CD4-positive, alpha-beta T cell treated with Interleukin-1 beta for 1 hour (primary cell): ENCODE measurements at regions not wholly inside any gene's neighbourhood (a gene's known extent, or its start where the extent isn't known, plus 50 kb on each side); places are given as distances from the start of the nearest gene placed in this dataset.
A peak's percentile ranks its signal among the peaks of the same experiment; 100 is the strongest.
"Not testable (repeated sequence)": the region's sequence is repeated elsewhere in the genome, so short reads cannot be mapped to it uniquely, and the experiment has no call there.

Experiments
- DNase-seq, 2 donors: peaks; one replicate each; pipeline ENCODE4 v3.0.0-alpha.2; 2020 to 2022

DNA sequence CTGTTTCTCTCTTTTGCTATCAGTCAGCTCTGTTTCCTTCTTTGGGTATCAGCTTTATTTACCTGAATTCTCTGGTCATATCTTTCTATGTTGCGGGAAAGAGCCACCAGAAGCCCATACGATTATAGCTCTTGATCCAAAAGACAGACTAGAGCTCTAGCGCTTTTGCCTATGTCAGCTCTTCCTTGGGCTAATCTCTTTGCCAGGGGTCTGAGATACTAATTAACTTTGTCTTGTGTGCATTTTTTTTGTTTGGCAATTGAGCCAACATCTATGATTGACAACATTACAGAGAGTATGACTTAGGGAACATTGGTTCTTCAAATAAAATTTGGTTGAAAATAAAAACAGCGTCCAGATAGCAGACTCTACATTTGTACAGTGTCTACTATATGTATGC, 603.0 kb downstream of the KCTD16 start:
- no peak for DNase-seq

DNA sequence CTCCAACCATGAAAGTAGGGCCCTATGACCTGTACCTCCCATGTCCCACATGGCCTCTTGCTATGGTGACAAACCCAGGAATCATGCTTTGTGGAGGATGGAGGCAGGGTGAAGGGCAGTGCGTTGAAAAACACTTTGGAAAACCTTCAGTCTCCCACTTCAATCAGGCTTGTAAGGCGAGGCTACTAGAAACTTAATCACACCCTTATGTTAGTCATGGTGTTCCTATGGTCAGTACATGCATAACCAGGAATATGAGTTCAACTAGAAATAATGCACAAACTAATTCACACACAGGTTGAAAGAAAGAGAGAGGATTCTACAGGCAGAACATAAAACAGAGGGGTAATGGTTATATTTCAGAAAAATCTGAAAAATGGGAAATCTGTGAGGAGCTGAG, 601.1 kb downstream of the KCTD16 start:
- DNase-seq: no peak

DNA sequence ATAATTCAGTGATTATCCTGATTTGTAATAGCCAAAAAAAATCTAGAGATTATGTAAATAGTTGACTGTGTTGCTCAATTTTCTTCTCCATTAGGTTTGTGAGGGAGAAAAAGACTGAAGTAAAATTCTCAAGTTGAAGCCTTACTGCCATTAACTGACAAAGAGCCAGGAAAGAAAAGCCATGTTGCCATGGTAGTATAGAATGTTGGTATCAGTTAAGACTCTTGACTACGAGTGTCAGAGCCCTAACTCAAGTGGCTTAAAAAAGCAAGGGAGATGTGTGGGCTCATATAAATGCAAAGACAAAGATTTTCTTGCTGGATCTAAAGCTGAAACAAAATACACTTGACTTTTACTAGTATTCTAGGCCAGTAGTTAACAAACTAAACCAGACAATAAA, 571.7 kb downstream of the KCTD16 start:
- no peak for DNase-seq

DNA sequence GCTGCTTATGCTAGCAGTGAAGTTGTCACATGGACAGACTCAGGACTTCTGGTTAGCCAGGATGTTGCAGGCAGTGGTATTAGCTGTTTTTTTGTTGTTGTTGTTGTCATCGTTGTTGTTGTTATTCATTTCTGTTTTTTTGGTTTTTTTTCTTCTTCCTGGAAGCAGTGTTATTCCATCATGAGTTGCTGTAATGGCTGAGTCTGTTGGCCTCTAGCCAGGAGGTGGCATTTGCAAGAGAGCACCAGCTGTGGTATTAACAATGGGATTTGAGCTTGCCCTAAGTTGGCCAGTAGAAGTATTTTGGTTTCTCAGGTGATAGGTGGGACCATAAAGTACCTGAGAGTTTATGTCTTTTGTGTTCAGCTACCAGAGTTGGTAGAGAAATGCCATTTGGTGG, 561.1 kb downstream of the KCTD16 start:
- DNase-seq: no peak

DNA sequence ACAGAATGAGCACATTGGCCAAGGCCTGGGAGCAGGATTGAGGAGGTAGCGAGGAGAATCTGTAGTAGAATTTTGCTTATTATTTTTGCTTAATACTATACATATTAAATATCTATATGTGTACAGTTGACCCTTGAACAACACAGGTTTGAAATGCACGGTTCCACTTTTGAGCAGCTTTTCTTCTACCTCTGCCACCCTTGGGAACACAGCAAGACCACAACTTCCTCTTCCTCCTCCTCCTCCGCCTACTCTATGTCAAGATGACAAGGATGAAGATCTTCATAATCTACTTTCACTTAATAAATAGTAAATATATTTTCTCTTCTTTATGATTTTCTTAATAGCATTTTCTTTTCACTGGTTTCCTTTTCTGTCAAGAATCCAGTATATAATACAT, 541.4 kb downstream of the KCTD16 start:
- DNase-seq: peak in 1 of 2 donors; percentile 8

DNA sequence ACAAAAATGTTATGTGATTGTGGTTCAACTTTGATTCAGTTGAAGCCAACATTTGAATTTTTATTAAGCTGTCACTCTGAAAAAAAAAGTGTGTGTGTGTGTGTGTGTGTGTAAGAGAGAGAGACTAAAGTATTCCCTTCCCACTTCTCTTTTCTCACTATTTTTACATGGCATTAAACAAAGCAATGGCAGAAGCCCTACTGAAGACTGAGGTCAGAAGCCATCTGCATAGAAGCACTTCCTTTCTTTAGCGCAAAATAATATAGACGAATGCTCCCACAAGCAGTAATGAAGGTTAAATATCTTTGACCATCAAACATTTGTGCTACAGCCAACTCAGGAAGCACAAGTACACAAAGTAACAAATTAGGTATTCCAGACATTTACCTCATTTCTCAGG, 540.5 kb downstream of the KCTD16 start:
- no peak for DNase-seq

DNA sequence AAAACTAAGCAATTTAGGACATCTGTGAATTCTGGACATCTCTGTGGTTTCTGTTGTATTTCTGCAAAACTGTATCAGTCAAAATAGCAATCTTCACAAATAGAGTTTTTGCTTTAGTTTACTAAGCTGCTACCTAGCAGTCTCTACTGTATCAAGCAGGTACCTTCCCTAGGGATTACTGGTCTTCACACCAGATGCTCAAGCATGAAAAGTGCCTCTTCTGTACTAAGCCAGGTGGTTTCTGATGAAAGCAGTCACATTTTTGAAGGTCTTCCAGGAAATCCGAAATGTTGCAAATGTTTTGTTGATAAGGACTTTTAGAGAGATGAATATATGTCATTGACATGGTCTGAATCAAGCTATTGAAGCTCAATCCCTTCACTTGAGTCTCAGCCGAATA, 540.0 kb downstream of the KCTD16 start:
- no peak for DNase-seq

DNA sequence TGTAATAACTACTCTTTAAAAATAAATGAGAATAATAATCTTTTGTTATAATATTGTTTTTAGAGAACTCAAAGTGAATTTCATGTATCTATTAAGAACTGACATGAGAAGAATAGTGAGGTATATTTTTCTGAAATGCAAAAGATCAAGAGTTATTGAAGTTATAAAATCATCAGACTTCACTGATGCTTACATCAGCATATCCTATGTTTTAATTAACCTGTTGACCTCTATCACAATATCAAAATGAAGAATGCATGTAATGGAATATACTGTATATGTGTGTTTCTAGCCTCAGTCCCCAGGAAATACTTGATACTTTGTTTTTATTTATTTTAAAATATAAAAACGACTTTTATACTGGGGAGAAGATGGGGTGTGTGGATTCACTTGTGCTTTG, 533.1 kb downstream of the KCTD16 start:
- DNase-seq: no peak

DNA sequence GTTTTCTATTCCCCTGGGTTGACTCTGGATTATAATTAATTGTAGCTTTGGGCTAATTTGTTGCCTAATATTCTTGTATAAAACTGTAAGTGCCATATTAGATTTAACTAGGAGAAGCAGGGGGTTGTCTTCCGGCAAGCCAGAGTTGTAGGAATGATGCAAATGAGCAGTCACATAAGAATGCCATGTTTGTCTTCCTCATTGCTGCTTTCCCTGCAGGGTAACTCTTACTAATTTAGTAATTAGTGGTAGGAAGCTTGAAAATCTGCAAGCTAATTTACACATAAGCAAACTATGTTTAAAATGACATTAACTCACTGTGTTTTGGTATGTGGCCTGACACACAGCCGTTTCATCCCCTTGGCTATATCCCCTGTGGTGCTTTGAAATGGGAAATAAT, 527.8 kb downstream of the KCTD16 start:
- DNase-seq: no peak

DNA sequence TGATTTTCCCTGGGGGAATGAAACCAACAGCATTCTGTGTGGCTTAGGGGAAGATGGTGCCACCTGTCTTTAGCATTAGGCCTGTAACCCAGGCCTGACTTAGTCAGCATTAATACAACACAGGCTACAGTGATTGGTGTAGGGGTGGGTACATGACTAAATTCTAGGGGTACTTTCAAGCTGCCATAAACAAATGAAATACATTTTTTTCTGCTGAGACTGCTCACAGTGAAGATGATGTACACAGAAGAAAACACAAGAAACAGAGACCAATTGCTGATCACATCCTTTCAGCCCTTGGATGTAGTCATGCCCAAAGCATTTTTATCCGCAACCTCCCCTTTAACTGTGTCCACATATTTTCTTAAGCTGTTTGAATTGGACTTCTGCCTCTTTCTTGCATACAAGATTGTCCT, 527.2 kb downstream of the KCTD16 start:
- DNase-seq: no peak

DNA sequence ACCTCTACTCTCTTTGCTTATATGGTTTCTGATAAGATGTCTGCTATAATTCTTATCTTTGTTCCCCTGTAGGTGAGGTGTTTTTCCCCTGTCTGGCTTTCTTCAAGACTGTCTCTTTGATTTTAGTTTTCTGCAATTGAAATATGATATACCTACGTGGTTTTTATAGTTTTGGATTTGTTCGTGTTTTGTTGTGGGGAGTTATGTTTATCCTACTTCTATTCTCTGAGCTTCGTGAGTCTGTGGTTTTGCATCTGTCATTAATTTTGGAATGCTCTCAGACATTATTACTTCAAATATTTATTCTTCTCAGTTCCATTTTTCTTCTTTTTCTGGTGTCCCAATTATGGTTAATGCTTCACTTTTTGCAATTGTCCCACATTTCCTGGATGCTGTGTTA, 521.3 kb downstream of the KCTD16 start:
- DNase-seq: no peak

DNA sequence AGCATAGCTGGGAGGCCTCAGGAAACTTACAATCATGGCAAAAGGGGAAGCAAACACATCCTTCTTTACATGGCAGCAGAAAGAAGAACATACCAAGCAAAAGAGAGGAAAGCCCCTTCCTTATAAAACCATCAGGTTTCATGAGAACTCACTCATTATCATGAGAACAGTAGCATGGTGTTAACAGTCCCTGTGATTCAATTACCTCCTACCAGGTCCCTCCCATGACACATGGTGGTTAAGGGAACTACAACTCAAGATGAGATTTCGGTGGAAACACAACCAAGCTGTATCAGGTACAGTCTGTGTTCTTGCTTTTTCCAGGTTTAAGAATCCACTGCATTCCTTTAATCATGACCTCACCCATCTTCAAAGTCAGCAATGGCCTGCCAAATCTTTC, 514.2 kb downstream of the KCTD16 start:
- no peak for DNase-seq

DNA sequence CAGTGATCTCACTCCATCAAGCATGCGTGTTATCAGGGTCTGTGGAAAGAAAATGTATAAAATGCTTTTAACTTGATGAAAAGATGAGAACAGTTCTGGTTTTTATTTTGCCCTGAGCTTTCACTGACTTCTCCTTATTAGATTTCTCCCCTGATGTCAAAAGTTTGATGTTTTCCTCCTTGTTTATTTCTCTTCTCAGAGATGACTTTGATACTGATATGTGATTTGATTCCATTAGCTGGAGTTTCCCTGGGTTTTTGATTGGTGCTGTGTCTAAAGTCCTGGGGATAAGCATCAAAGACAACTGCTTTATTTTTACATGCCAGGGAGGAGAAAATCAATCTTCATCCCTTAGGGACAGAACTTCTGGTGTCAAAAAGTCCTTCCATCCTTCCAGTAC, 510.0 kb downstream of the KCTD16 start:
- no peak for DNase-seq

DNA sequence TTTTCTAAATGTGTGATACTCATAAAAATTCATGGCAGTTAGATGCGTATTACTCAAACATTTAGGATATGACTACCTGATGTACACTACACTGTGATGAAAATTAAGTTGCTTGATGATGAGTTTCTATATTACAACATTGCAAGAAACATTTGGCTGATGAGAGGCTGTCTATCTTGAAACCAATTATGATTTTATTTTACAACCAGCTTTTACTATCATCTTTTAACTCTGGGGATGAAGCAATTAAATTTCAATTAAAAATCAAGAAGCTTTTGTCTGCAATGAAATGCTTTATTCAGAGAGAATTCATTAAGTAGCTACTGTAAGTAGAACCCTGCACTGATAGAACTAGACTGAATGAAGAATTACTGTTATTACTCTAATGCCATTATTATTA, 500.4 kb downstream of the KCTD16 start:
- DNase-seq: no peak

DNA sequence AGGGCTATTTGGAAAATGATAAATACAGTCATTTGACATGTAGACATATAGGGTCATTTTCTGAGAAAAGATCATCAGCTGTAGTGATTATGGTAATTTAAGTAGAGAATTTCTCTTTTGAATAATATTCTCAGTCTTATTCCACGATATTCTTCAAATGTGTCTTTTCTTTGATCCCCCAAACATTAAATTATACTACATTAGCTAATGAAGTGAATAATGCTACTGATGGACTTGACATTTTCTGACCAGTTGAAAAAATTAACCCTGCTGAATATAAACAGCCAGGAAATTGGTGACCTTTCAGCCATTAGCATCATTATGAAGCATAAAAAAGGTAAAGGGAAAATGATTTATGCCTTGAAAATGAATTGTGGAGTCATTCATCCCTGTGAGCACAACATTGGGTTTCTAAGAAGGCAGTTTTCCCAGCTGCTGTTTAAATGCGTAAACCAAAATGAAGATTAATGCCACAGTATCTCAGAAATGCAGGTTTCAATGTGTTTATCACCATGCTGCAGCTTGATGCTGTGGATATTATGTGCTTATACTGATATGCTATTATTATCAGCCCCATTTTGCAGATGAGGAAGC, 489.1 kb downstream of the KCTD16 start:
- DNase-seq: no peak

DNA sequence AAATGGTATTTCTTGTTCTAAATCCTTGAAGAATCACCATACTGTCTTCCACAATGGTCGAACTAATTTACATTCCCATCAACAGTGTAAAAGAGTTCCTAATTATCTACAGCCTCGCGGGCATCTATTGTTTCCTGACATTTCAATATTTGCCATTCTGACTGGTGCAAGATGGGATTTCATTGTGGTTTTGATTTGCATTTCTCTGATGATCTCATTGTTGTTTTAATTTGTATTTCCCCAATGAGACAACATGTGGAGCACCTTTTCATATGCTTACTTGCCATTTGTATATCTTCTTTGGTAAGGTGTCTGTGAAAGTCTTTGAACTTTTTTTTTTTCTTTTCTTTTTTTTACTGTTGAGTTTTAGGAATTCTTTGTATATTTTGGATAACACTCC, 473.6 kb downstream of the KCTD16 start:
- no peak for DNase-seq

DNA sequence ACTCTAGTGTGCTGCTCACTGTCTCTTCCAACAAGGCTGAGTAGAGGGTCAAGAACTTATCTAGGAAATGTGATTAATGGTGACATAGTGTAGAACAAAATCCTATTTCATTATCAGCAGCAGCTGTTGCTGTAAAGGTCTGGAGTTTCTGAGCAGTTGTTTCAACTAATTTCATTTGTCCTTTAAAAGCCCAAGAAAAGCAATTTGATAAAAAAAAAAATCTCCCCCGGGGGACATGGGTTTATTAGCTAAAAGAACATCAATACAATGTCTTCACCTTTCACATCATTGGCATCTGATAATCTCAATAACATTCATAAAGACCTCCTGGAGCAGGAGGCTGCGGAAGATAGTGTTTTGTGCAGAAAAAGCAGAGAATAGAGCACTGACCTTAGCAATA, 468.1 kb downstream of the KCTD16 start:
- no peak for DNase-seq

DNA sequence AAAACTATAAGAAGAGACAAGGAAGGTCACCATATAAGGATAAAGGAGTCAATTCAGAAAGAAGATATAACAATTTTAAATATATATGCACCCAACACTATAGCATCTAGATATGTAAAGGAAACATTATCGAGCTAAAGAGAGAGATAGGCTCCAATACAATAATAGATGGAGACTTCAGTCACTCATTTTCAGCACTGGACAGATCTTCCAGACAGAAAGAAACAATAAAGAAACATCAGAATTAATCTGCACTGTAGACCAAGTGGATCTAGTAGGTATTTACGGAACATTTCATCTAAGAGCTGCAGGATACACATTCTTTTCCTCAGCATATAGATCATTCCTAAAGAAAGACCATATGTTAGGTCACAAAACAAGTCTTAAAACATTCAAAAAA, 463.5 kb downstream of the KCTD16 start:
- no peak for DNase-seq

DNA sequence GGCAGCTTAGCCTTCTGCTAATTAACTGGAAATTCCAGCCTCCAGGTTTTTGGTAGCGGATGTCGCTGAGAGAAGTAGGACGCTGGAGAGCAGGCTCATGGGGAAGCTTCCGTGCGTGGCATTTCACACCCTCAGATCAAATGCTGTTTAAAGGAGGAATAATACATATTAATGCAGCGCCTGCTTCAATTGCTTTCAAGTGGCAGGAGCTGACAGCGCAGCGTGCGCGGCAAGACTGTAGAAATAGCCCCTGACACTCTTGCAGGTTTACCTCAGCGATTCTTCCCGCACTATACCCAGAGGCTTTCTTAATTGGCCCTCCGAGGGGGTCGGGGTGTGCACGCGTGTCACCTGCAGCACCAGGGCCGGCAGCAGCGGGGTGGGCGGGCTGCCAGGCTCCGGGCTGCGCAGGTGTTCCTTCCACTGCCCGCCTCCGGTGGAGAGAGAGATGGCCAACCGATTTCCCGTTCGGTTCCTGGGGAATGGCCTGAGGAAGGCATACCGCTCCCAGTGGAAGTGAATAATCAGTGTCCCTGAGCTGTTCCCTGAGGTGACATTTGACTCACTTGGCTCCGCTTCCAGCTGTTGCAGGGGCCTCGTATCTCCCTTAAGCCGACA, 427.9 kb downstream of the KCTD16 start:
- no peak for DNase-seq

DNA sequence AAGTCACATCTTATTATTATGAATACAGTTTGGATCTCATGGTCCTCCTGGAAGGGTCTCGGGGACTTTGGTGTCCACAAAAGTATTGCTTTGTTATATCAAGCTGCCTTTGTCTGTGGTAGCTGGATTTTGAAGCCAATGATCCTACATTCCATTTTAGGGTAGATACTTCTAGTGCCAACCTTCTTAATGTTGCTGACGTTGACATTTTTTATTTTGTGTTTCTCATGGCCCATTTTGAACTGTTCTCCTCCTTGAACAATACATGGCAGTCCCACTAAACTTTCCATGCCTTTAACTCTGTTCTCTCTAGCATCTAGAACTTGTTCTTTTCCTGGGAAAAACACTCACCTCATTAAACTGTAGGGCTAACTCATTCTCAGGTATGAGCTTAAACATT, 425.8 kb downstream of the KCTD16 start:
- no peak for DNase-seq

DNA sequence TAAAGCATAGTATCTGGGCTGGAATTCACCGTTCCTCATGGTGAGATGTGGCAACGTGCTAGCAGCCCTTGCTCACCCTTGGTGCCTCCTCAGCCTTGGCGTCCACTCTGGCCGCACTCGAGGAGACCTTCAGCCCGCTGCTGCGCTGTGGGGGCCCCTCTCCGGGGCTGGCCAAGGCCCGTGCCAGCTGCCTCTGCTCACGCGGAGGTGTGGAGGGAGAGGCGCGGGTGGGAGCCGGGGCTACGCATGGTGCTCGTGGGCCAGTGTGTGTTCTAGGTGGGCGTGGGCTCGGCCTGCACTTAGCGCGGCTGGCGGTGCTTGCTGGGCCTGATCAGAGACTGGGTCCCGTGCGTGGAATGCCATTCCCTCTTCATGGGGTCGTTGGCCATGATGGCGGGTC, 424.2 kb downstream of the KCTD16 start:
- no peak for DNase-seq

DNA sequence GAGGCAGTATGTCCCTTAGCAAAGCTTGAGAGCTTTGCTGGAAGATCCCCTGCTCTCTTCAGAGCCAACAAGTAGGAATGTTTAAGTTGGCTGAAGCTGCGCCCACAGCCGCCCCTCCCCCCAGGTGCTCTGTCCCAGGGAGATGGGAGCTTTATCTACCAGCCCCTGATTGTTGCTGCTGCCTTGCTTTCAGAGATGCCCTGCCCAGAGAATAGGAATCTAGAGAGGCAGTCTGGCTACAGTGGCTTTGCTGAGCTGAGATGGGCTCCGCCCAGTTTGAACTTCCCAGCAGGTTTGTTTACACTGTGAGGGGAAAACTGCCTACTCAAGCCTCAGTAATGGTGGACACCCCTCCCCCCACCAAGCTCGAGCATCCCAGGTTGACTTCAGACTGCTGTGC, 423.6 kb downstream of the KCTD16 start:
- not testable (repeated sequence) for DNase-seq

DNA sequence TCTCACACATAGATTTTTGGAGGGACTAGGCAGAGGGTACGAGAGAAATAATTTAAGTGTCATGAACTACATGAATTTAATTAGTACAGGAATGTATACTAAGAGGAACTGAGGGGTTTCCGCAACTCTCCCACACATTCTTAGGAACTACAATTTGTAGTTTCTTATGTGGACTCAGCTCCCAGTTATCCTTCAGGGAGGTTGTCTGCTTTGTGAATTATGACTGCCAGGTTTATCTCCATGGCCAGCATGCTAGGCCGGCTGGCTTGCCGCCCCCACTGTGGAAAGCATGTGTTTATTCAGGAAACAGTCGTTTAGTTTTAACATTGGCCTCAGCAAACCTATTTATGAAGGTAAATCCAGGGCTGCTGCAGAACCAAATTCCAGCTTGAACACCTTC, 415.0 kb downstream of the KCTD16 start:
- no peak for DNase-seq

DNA sequence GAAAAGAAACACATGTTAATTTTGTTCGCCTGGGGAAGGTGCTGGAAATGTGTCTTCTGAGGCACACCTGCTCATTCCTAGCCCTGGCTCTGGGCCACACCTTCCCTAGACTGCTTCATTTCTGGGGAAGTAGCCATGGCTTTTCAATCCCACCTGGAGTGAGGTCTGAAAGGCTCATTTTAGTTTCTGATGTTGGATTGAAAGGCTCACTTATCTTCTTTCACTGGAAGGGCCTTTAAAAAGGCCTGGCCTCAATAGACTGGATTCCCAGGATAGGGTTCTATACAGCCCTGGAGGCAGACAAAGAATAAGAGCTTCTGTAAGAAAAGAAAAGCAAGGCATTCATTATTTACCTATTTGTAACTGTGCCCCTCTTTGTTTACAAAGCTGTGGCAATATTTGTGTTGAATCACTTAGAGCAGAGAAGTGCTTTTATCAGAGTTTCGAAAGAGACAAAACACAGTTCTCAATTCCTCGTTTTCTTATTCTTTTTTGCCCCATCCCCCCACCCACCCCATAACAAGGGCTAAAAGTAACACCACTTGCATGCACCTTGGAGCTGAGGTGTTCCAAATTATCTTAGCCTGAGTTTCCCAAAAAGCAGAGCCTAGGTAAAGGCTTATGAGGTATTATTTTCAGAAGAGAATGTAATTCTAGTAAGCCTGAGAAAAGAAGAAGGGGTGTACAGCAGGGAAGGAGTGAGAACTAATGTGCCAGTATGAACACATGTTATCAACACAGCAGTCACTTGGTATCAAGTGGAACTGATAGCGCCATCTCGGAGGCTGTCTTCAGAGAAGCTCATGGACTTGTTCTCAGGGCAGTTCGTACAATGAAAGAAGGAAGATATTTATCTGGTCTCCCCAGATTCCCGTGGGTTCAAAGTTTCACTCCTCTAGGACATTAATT, 413.1 kb downstream of the KCTD16 start:
- no peak for DNase-seq
